ENCODE measurements at regions not wholly inside any gene's neighbourhood (a gene's known extent, or its start where the extent isn't known, plus 50 kb on each side); places are given as distances from the start of the nearest gene placed in this dataset.

DNA sequence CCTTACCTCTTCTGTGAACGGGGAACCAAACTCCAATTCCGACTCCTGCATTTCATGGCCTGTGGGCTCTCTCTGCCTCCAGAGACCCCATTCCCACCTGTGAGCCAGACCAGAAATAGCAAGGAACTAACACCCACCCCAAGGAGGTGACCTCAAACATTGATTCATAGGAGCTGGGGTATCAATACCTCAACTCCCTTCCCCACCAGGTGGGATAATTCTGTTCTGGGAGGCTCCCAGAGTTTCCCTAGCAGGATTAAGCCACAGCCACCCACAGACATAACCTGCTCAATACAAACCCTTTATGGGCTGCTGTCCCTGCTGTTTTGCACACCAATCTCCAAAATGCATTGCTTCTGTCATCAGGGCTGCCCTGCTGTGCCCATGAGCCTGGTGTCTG, 59.6 kb upstream of the FOXF1 start:
- no peak for TF ChIP-seq POLR2A (IDR thresholded peaks at IDR 0.05)
- TF ChIP-seq, protein P1, sequence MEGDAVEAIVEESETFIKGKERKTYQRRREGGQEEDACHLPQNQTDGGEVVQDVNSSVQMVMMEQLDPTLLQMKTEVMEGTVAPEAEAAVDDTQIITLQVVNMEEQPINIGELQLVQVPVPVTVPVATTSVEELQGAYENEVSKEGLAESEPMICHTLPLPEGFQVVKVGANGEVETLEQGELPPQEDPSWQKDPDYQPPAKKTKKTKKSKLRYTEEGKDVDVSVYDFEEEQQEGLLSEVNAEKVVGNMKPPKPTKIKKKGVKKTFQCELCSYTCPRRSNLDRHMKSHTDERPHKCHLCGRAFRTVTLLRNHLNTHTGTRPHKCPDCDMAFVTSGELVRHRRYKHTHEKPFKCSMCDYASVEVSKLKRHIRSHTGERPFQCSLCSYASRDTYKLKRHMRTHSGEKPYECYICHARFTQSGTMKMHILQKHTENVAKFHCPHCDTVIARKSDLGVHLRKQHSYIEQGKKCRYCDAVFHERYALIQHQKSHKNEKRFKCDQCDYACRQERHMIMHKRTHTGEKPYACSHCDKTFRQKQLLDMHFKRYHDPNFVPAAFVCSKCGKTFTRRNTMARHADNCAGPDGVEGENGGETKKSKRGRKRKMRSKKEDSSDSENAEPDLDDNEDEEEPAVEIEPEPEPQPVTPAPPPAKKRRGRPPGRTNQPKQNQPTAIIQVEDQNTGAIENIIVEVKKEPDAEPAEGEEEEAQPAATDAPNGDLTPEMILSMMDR (IDR thresholded peaks at IDR 0.05), result no peak

Data from lower leg skin (tissue), 3 donors.